ENCODE measurements at regions not wholly inside any gene's neighbourhood (a gene's known extent, or its start where the extent isn't known, plus 50 kb on each side); places are given as distances from the start of the nearest gene placed in this dataset.
"Not testable (repeated sequence)": the region's sequence is repeated elsewhere in the genome, so short reads cannot be mapped to it uniquely, and the experiment has no call there.

DNA sequence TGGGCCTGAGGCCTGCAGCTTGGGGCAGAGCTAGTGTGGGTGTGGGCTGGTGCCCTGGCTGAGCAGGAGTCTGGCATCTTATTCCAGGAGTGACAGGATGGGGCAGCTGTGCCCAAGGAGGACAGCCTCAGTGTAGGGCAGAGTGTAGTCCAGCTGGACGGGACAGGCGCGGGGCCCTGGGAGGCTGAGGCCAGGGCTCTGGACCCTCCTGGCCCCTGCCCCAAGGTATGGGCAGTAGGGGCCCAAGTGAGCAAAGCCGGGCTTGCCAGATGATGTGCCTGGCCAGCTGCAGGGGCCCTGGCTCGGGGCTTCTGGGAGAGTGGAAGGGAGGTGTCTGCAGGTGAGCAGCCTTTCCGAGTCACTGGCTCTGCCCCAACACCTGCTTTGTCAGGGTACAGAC, 1190.9 kb downstream of the BRD1 start:
- no peak for DNase-seq (ENCODE audit: low read depth)

- no peak for DNase-seq (ENCODE audit: low read depth)
These were observed 1191.9 kb downstream of the BRD1 start for GRCh38 chr22:48635816-48636215.

DNA sequence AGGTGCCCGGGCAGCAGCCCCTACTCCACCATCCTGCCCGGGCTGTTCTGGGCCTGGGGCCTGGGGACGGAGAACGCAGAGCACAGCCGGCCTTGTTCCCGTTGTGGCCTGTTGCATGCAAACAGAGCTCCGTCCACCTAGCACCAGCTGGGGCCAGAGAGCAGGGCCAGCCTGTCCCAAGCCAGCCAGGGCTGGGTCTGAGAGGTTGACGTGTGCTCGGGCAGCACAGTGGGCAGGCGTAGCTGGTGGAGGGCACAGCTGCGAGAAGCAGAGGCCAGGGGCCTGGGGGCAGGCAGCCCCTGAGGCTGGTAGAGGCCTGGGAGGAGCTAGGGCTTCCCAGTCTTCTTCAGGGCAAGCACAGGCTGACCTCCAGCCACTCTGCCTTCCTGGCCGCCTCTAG, 1192.6 kb downstream of the BRD1 start:
- no peak for DNase-seq (ENCODE audit: low read depth)

DNA sequence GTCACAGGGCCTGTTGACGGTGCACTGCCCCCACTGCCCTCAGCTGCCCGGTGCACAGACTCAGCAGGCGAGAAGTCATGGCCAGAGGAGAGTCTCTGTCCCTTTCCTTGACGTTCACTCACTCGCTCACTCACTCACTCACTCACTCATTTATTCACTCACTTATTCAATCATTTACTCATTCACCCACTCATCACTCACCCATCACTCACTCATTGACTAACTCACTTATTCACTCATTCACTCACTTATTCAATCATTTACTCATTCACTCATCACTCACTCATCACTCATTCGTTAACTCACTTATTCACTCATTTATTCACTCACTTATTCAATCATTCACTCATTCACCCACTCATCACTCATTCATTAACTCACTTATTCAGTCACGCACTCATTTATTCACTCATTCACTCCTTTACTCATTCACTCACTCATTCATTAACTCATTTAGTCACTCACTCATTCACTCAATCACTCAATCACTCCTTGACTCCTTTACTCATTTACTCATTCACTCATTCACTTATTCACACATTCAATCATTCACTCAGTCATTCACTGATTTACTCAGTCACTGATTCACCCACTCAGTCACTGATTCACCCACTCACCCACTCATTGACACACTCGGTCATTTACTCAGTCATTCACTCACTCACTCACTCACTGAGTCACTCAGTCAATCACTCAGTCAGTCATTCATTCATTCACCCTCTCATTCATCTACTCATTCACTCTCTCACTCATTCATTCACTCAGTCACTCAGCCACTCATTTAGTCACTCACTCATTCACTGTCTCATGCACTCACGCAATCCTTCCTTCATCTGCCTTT, 1193.5 kb downstream of the BRD1 start:
- DNase-seq (ENCODE audit: low read depth), result no peak

- no peak for DNase-seq (ENCODE audit: low read depth)
These were observed 1194.9 kb downstream of the BRD1 start for GRCh38 chr22:48632646-48633246.

DNA sequence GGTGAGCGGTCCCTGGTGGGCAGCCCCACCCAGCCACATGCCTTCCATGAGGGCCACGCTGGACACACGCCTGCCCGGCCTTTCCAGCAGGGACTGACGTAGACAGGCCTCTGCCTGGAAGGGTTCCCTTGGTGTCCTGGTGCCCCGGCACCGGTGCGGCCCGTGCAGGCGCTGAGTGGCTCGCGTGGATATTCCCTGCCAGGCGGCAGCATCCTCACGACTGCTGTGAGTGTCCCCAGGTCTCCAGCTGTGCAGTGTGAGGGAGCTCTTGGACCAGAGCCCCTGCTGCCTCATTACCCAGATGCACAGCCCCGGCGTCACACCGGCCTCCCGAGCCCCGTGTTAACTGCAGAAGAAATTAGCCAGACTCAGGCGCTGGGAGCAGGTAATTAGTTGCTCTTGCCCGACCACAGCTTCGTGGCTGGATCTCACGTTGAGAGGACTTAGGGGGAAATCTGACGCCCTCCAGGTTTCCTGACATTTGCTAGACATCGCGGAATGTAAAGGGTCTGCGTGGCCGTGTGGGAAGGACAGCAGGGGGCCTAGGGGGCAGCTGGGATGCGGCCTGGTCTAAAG, 1196.3 kb downstream of the BRD1 start:
- DNase-seq (ENCODE audit: low read depth), result no peak

GRCh38 chr22:48630848-48631247, 1196.8 kb downstream of the BRD1 start:
- no peak for DNase-seq (ENCODE audit: low read depth)

- DNase-seq (ENCODE audit: low read depth), result no peak
These were observed 1197.3 kb downstream of the BRD1 start for GRCh38 chr22:48630433-48630754.

DNA sequence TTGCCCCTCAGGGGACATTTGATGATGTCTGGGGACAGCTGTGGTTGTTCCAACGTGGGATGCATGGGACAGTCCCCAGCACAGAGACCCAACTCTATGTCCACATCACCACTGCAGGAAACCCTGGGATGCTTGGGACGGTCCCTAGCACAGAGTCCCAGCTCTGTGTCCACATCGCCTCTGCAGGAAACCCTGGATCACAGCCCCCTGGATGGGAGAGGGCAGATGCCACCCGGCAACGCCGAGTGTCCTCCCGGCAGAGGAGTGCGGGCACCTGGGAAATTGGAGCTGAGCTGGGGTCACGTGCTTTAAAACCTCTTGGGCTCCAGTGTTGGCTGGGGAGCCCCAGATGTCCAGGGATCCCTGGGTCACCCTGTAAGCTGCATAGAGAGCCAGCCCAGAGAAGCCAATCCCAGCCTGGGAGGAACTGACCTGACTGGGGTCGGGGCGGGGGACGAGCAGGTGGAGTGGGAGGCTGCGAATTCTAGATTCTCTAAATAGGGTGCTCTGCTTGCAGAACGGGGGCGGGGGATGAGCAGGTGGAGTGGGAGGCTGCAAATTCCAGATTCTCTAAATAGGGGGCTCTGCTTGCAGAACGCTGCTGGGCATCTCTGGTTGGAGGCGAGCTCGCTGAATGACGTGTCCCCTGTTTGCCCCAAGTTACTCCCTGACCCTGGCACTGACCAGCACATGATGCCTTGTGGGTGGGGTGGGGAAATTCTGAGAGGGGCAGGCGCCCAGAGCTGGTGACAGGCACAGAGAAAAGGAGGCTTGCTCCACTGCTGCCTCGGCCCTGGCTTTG, 1197.8 kb downstream of the BRD1 start:
- DNase-seq (ENCODE audit: low read depth), result no peak

DNA sequence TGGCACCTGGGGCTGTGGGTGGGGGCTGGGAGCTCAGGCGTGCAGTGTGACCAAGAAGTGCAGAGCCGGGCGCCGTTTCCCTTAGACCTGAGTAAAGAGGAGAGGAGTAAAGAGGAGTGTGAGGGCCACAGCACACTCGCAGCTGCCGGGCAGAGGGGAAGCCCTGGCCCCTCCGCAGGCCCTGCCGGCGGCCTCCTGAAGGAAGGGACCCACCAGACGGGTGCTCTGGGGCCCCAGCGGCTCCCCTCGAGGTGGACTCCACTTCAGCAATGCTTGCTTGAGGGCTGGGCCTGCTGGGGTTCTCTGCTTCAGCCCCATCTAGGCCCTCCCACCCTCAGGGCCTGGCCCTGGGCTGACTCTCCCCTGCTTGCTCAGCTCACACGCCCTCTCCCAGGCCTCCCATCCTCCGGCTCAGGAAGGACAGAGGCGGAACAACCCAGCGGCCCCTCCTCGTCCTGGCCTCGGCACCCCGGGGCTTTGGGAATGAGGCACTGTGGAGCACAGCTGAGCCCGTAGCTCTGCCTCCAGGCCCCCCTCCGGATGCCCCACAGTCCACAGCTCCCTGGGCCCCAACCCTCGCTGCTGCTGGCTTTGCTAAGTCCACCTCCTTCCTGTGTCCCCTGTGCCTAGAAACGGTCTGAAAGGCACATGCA, 1198.7 kb downstream of the BRD1 start:
- DNase-seq (ENCODE audit: low read depth), result no peak

DNA sequence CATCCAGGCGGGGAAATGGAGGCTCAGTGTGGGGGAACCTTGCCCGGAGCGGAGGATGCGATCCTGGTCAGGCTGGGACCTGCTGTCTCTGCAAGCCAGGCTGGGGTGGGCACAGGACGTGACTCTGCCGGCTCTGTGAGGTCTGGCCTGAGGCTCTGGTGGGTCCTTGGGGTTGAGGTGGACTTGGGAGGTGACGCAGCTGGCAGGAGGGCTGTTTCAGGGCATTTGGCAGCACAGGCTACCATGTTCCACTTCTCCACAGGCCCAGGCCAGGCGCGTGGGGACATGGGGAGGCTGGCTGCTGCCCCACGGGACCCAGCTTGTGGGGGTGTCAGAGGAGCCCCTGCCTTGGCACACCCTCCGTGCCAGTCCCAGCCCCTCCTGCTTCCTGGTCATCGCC, 1199.7 kb downstream of the BRD1 start:
- no peak for DNase-seq (ENCODE audit: low read depth)

GRCh38 chr22:48627203-48627602, 1200.5 kb downstream of the BRD1 start:
- DNase-seq (ENCODE audit: low read depth), result no peak

GRCh38 chr22:48624401-48624800, 1203.3 kb downstream of the BRD1 start:
- DNase-seq (ENCODE audit: low read depth), result no peak

DNA sequence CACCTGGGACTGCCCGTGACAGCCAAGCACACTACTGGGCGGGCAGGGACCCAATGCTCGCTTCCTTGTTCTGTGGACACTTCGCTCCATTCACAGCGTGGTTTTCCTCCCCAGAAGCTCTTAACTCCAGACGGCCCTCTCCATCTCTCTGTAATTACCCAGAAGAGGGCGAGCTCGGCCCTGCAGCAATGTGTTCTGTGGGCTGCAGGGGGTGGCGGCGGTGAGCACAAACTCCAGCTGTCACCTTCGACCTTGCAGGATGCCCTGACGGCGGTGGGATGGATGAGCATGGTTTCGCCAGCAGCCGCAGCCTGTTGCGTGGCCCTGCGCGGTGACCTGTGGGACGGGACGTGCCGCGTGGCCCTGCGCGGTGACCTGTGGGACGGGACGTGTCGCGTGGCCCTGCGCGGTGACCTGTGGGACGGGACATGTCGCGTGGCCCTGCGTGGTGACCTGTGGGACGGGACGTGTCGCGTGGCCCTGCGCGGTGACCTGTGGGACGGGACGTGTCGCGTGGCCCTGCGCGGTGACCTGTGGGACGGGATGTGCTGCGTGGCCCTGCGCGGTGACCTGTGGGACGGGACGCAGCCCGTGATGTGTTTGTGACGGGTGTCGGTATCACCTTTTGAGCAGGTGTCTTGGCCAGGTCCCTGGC, 1204.7 kb downstream of the BRD1 start:
- DNase-seq (ENCODE audit: low read depth), result no peak

- no peak for DNase-seq (ENCODE audit: low read depth)
These were observed 1206.6 kb downstream of the BRD1 start for GRCh38 chr22:48621085-48621484.

- DNase-seq (ENCODE audit: low read depth), result not testable (repeated sequence)
These were observed 1207.2 kb downstream of the BRD1 start for GRCh38 chr22:48620460-48620859.

- no peak for DNase-seq (ENCODE audit: low read depth)
These were observed 1208.0 kb downstream of the BRD1 start for GRCh38 chr22:48619721-48620120.

DNA sequence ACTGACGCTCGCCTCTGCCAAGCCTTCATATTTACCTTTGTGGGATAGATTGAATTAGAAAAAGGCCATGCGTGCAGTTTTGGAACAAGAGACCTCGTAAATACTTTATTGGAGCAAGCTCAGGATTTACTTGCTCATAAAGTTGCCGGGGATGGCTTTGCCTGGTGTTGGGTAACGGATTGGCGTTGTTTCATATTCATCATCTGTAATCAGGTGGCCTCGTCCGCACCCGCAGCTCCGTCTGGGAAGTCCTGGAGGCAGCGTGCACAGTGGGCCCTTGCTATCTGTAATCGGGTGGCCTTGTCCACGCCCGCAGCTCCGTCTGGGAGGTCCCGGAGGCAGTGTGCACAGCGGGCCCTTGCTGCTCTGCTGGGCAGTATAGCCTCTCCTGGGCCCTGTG, 1209.3 kb downstream of the BRD1 start:
- no peak for DNase-seq (ENCODE audit: low read depth)

GRCh38 chr22:48616656-48617055, 1211.0 kb downstream of the BRD1 start:
- DNase-seq (ENCODE audit: low read depth), result no peak

GRCh38 chr22:48615171-48616008, 1212.3 kb downstream of the BRD1 start:
- DNase-seq (ENCODE audit: low read depth), result no peak
